Activated CD4-positive, alpha-beta T cell treated with anti-CD3 and anti-CD28 coated beads for 36 hours (primary cell): ENCODE measurements at regions not wholly inside any gene's neighbourhood (a gene's known extent, or its start where the extent isn't known, plus 50 kb on each side); places are given as distances from the start of the nearest gene placed in this dataset.

Experiments
- ATAC-seq: fragments of 200-7000 bp; cut with Tn5 transposase; one replicate; pipeline ENCODE4 v1.10.0; 2021; ENCODE audit warnings: mild to moderate bottlenecking, moderate library complexity
- CTCF ChIA-PET: fragments of 350-600 bp; sonication (Branson Sonifier 250); formaldehyde crosslinking; loops from one replicate; lab custom pipeline; 2021; ENCODE audit warnings: antibody characterized with exemption; lab: Charles Lee
- POLR2A ChIA-PET: fragments of 350-600 bp; sonication (Branson Sonifier 250); formaldehyde crosslinking; loops from one replicate; lab custom pipeline; 2021; ENCODE audit warnings: antibody characterized with exemption, inconsistent platforms; lab: Charles Lee
- DNase-seq: peaks from one replicate; pipeline ENCODE4 v3.0.0-alpha.2; 2020
- H3K27ac Mint-ChIP-seq: one replicate; pipeline ENCODE4 v1.8.0; 2021; ENCODE audit warnings: mixed read lengths
- H3K27me3 Mint-ChIP-seq: one replicate; pipeline ENCODE4 v1.8.0; 2021; ENCODE audit warnings: mixed read lengths
- H3K36me3 Mint-ChIP-seq: one replicate; pipeline ENCODE4 v1.8.0; 2021; ENCODE audit warnings: low read depth, mixed read lengths
- H3K4me1 Mint-ChIP-seq: one replicate; pipeline ENCODE4 v1.8.0; 2021; ENCODE audit warnings: mixed read lengths
- H3K4me3 Mint-ChIP-seq: one replicate; pipeline ENCODE4 v1.8.0; 2021; ENCODE audit warnings: mild to moderate bottlenecking, moderate library complexity, mixed read lengths
- H3K9me3 Mint-ChIP-seq: one replicate; pipeline ENCODE4 v1.8.0; 2021; ENCODE audit warnings: low read depth, mixed read lengths
- intact Hi-C, 2 experiments: fragments of 100-400 bp; cut with DNase I in 1 of 2; cut with micrococcal nuclease in 1 of 2; formaldehyde crosslinking; loops; one replicate each; pipeline versions ENCODE4 v1.14.2 to v1.15.1; 2022 to 2024; cut with DNase I, micrococcal nuclease

GRCh38 chr2:129580001-129580400 lies 399.5 kb upstream of the RAB6C start:
- H3K27ac Mint-ChIP-seq = no peak overlapping the region
- CTCF ChIA-PET = no interaction called here
- H3K36me3 Mint-ChIP-seq = no peaks in the 10 kb centered on the region
- H3K9me3 Mint-ChIP-seq = peaks cover 14% of the 10 kb centered on the region
- intact Hi-C loops = no loop called here
- H3K27me3 Mint-ChIP-seq = no peaks in the 10 kb centered on the region
- DNase-seq = no peak
- H3K4me3 Mint-ChIP-seq = no peak overlapping the region
- H3K4me1 Mint-ChIP-seq = no peaks in the 10 kb centered on the region
- no peak for ATAC-seq
- POLR2A ChIA-PET = no interaction called here

GRCh38 chr2:129585760-129586159 lies 393.7 kb upstream of the RAB6C start:
- H3K4me3 Mint-ChIP-seq = no peak overlapping the region
- POLR2A ChIA-PET = no interaction called here
- CTCF ChIA-PET = no interaction called here
- no peak overlapping the region for H3K27ac Mint-ChIP-seq
- no peaks in the 10 kb centered on the region for H3K4me1 Mint-ChIP-seq
- no peaks in the 10 kb centered on the region for H3K36me3 Mint-ChIP-seq
- ATAC-seq (no peak), DNase-seq (no peak)
- peaks cover 9% of the 10 kb centered on the region for H3K27me3 Mint-ChIP-seq
- H3K9me3 Mint-ChIP-seq = peaks cover 5% of the 10 kb centered on the region
- intact Hi-C loops = no loop called here

- Mint-ChIP-seq H3K27ac (no peak overlapping the region), H3K36me3 (no peaks in the 10 kb centered on the region), H3K9me3 (no peaks in the 10 kb centered on the region), H3K4me1 (no peaks in the 10 kb centered on the region), H3K4me3 (no peak overlapping the region), H3K27me3 (peaks cover 9% of the 10 kb centered on the region)
- ChIA-PET POLR2A (no interaction called here), CTCF (interaction anchor here (0.8 kb wide), 1 partner anchor 827 kb away, joined by 3 read pairs; no protein-coding TSS in a partner anchor)
- ATAC-seq = no peak
- no peak for DNase-seq
- intact Hi-C loops = no loop called here
Measured at GRCh38 chr2:129587426-129588064, 391.9 kb upstream of the RAB6C start.

GRCh38 chr2:129604560-129604959 lies 374.9 kb upstream of the RAB6C start:
- CTCF ChIA-PET = no interaction called here
- ATAC-seq = no peak
- no peak for DNase-seq
- Mint-ChIP-seq H3K27me3 (peaks cover 6% of the 10 kb centered on the region), H3K4me1 (no peaks in the 10 kb centered on the region), H3K36me3 (no peaks in the 10 kb centered on the region), H3K4me3 (no peak overlapping the region), H3K27ac (no peak overlapping the region), H3K9me3 (peaks cover 3% of the 10 kb centered on the region)
- POLR2A ChIA-PET = no interaction called here
- intact Hi-C loops = no loop called here

GRCh38 chr2:129605646-129606045 lies 373.8 kb upstream of the RAB6C start:
- H3K36me3 Mint-ChIP-seq = no peaks in the 10 kb centered on the region
- H3K4me1 Mint-ChIP-seq = no peaks in the 10 kb centered on the region
- no peak overlapping the region for H3K4me3 Mint-ChIP-seq
- H3K9me3 Mint-ChIP-seq = no peaks in the 10 kb centered on the region
- H3K27me3 Mint-ChIP-seq = peaks cover 7% of the 10 kb centered on the region
- ChIA-PET POLR2A (no interaction called here), CTCF (no interaction called here)
- H3K27ac Mint-ChIP-seq = no peak overlapping the region
- DNase-seq (no peak), ATAC-seq (no peak)
- intact Hi-C loops = no loop called here

GRCh38 chr2:129606496-129607270 lies 372.8 kb upstream of the RAB6C start:
- Mint-ChIP-seq H3K36me3 (no peaks in the 10 kb centered on the region), H3K4me3 (no peak overlapping the region), H3K27me3 (peaks cover 7% of the 10 kb centered on the region), H3K27ac (no peak overlapping the region), H3K4me1 (no peaks in the 10 kb centered on the region), H3K9me3 (no peaks in the 10 kb centered on the region)
- DNase-seq = no peak
- ChIA-PET CTCF (no interaction called here), POLR2A (no interaction called here)
- intact Hi-C loops = no loop called here
- no peak for ATAC-seq

GRCh38 chr2:129609224-129609623 lies 370.2 kb upstream of the RAB6C start:
- Mint-ChIP-seq H3K9me3 (no peaks in the 10 kb centered on the region), H3K27ac (no peak overlapping the region), H3K4me1 (no peaks in the 10 kb centered on the region), H3K36me3 (no peaks in the 10 kb centered on the region), H3K27me3 (peaks cover 7% of the 10 kb centered on the region), H3K4me3 (no peak overlapping the region)
- intact Hi-C loops = no loop called here
- POLR2A ChIA-PET = no interaction called here
- CTCF ChIA-PET = interaction anchor here (0.6 kb wide), 1 partner anchor 219 kb away, joined by 5 read pairs; no protein-coding TSS in a partner anchor
- no peak for ATAC-seq
- DNase-seq = no peak

- ChIA-PET POLR2A (no interaction called here), CTCF (no interaction called here)
- intact Hi-C loops = no loop called here
- no peak for DNase-seq
- Mint-ChIP-seq H3K4me1 (no peaks in the 10 kb centered on the region), H3K36me3 (no peaks in the 10 kb centered on the region), H3K27me3 (peaks cover 7% of the 10 kb centered on the region), H3K27ac (no peak overlapping the region), H3K9me3 (no peaks in the 10 kb centered on the region), H3K4me3 (no peak overlapping the region)
- no peak for ATAC-seq
Measured at GRCh38 chr2:129610766-129611165, 368.7 kb upstream of the RAB6C start.

- intact Hi-C loops = no loop called here
- DNase-seq (no peak), ATAC-seq (no peak)
- Mint-ChIP-seq H3K27me3 (peaks cover 3% of the 10 kb centered on the region), H3K36me3 (no peaks in the 10 kb centered on the region), H3K9me3 (no peaks in the 10 kb centered on the region), H3K4me3 (no peak overlapping the region), H3K4me1 (no peaks in the 10 kb centered on the region), H3K27ac (no peak overlapping the region)
- ChIA-PET CTCF (no interaction called here), POLR2A (no interaction called here)
Measured at GRCh38 chr2:129611471-129611870, 368.0 kb upstream of the RAB6C start.

GRCh38 chr2:129619471-129619870 lies 360.0 kb upstream of the RAB6C start:
- Mint-ChIP-seq H3K4me1 (no peaks in the 10 kb centered on the region), H3K4me3 (no peak overlapping the region), H3K36me3 (no peaks in the 10 kb centered on the region), H3K27ac (no peak overlapping the region), H3K9me3 (no peaks in the 10 kb centered on the region), H3K27me3 (peaks cover 5% of the 10 kb centered on the region)
- DNase-seq (no peak), ATAC-seq (no peak)
- CTCF ChIA-PET = no interaction called here
- intact Hi-C loops = no loop called here
- POLR2A ChIA-PET = no interaction called here

- Mint-ChIP-seq H3K4me3 (no peak overlapping the region), H3K36me3 (no peaks in the 10 kb centered on the region), H3K27me3 (peaks cover 5% of the 10 kb centered on the region), H3K27ac (no peak overlapping the region), H3K9me3 (no peaks in the 10 kb centered on the region), H3K4me1 (no peaks in the 10 kb centered on the region)
- DNase-seq (no peak), ATAC-seq (no peak)
- intact Hi-C loops = no loop called here
- POLR2A ChIA-PET = no interaction called here
- CTCF ChIA-PET = no interaction called here
Measured at GRCh38 chr2:129620411-129620810, 359.1 kb upstream of the RAB6C start.

- Mint-ChIP-seq H3K9me3 (no peaks in the 10 kb centered on the region), H3K4me1 (no peaks in the 10 kb centered on the region), H3K27ac (no peak overlapping the region), H3K36me3 (no peaks in the 10 kb centered on the region), H3K4me3 (no peak overlapping the region), H3K27me3 (peaks cover 5% of the 10 kb centered on the region)
- POLR2A ChIA-PET = no interaction called here
- DNase-seq (no peak), ATAC-seq (no peak)
- CTCF ChIA-PET = no interaction called here
- intact Hi-C loops = no loop called here
Measured at GRCh38 chr2:129623783-129624182, 355.7 kb upstream of the RAB6C start.
